Upper lobe of left lung (tissue), 4 donors: ENCODE measurements at regions not wholly inside any gene's neighbourhood (a gene's known extent, or its start where the extent isn't known, plus 50 kb on each side); places are given as distances from the start of the nearest gene placed in this dataset.

ENCODE experiments used
- POLR2A ChIP-seq, 4 donors: fragments of 450-650 bp; IDR thresholded peaks; one replicate each; pipeline ENCODE4 v1.5.1; 2016 to 2017; ENCODE audit warnings: antibody characterized with exemption in 4 of 4, mild to moderate bottlenecking in 2 of 4
- POLR2AphosphoS5 ChIP-seq, 2 donors: sonication (generic); formaldehyde crosslinking; IDR thresholded peaks; one replicate each; pipeline ENCODE4 v1.5.1; 2017; ENCODE audit warnings: antibody characterized with exemption in 2 of 2
- TF ChIP-seq, protein P1 (sequence below), 6 experiments: fragments of 450-650 bp in 4 of 6; fragments of 200-600 bp in 2 of 6; sonication (generic) in 2 of 6; IDR thresholded peaks; one replicate each; pipeline ENCODE4 v1.5.1; 2016 to 2019; ENCODE audit warnings: antibody characterized with exemption in 6 of 6

DNA sequence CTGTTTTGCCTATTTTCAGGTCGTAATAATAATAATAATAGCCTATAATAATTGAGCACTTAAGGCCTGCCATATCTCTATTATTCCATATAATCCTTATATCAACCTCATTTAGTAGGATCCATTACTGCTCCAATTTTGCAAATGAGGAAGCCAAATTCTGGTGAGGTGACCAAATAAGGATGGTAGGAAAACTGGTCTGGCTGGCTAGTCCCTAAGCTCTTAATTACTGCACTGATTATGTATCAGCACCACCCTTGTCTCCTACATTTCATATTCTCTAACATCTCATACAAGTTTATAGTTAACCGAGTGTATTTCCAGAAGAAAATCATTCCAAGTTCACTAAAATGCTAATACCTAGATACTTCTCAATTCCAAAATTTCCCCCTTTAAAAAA lies 166.5 kb upstream of the RGMB start:
- TF ChIP-seq, protein P1, sequence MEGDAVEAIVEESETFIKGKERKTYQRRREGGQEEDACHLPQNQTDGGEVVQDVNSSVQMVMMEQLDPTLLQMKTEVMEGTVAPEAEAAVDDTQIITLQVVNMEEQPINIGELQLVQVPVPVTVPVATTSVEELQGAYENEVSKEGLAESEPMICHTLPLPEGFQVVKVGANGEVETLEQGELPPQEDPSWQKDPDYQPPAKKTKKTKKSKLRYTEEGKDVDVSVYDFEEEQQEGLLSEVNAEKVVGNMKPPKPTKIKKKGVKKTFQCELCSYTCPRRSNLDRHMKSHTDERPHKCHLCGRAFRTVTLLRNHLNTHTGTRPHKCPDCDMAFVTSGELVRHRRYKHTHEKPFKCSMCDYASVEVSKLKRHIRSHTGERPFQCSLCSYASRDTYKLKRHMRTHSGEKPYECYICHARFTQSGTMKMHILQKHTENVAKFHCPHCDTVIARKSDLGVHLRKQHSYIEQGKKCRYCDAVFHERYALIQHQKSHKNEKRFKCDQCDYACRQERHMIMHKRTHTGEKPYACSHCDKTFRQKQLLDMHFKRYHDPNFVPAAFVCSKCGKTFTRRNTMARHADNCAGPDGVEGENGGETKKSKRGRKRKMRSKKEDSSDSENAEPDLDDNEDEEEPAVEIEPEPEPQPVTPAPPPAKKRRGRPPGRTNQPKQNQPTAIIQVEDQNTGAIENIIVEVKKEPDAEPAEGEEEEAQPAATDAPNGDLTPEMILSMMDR (IDR thresholded peaks at IDR 0.05): no peak
- TF ChIP-seq POLR2AphosphoS5 (IDR thresholded peaks at IDR 0.05) (no peak), POLR2A (IDR thresholded peaks at IDR 0.05) (no peak)
